Osteocyte (in vitro differentiated cells): ENCODE measurements at regions not wholly inside any gene's neighbourhood (a gene's known extent, or its start where the extent isn't known, plus 50 kb on each side); places are given as distances from the start of the nearest gene placed in this dataset.

Source experiments
- DNase-seq: peaks from one replicate; pipeline ENCODE4 v3.0.0; 2021; ENCODE audit warnings: mixed read lengths; ENCODE audit not compliant: unreplicated experiment; ENCODE audit errors: extremely low spot score
- H3K27ac Mint-ChIP-seq: one replicate; pipeline ENCODE4 v1.8.0; 2021; ENCODE audit warnings: mild to moderate bottlenecking, mixed read lengths; ENCODE audit not compliant: unreplicated experiment
- H3K27me3 Mint-ChIP-seq: one replicate; pipeline ENCODE4 v1.8.0; 2021; ENCODE audit warnings: mixed read lengths; ENCODE audit not compliant: unreplicated experiment
- H3K36me3 Mint-ChIP-seq: one replicate; pipeline ENCODE4 v1.8.0; 2021; ENCODE audit warnings: mixed read lengths; ENCODE audit not compliant: unreplicated experiment
- H3K4me1 Mint-ChIP-seq: one replicate; pipeline ENCODE4 v1.8.0; 2021; ENCODE audit warnings: mixed read lengths; ENCODE audit not compliant: unreplicated experiment
- H3K4me3 Mint-ChIP-seq: one replicate; pipeline ENCODE4 v1.8.0; 2021; ENCODE audit warnings: mild to moderate bottlenecking, moderate library complexity, mixed read lengths; ENCODE audit not compliant: unreplicated experiment
- H3K9me3 Mint-ChIP-seq: one replicate; pipeline ENCODE4 v1.8.0; 2021; ENCODE audit warnings: mixed read lengths; ENCODE audit not compliant: unreplicated experiment
- TF ChIP-seq, protein P1 (sequence below): fragments of 200-600 bp; sonication (generic); IDR thresholded peaks from 2 replicates; pipeline ENCODE4 v1.5.0; 2021; ENCODE audit warnings: antibody characterized with exemption, mild to moderate bottlenecking, moderate library complexity

DNA sequence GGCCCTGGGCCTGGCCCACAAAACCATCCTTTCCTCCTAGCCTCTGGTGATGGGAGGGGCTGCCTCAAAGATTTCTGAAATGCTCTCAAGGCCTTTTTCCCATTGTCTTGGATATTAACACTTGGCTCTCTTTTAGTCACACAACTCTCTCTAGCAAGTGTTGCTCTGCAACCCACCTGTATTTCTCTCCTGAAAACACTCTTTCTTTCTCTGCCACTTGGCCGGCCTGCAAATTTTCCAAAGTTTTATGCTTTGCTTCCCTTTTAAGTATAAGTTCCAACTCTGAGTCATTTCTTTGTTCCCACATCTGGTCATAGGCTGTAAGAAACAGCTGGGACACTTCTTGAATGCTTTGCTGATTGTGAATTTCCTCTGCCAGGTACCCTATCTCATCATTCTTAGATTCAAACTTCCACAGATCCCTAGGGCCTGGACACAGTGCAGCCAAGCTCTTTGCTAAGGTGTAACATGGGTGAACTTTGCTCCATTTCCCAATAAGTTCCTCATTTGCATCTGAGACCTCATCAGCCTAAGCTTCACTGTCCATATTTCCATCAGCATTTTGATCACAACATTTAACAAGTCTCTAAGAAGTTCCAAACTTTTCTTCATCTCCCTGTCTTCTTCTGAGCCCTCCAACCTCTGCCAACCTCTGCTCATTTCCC lies 93.8 kb downstream of the TRIM29 start:
- Mint-ChIP-seq H3K4me1 (no peaks in the 10 kb centered on the region), H3K27me3 (peaks cover 12% of the 10 kb centered on the region), H3K4me3 (no peak overlapping the region), H3K36me3 (peaks cover 1% of the 10 kb centered on the region), H3K27ac (no peak overlapping the region), H3K9me3 (peaks cover 20% of the 10 kb centered on the region)
- TF ChIP-seq, protein P1, sequence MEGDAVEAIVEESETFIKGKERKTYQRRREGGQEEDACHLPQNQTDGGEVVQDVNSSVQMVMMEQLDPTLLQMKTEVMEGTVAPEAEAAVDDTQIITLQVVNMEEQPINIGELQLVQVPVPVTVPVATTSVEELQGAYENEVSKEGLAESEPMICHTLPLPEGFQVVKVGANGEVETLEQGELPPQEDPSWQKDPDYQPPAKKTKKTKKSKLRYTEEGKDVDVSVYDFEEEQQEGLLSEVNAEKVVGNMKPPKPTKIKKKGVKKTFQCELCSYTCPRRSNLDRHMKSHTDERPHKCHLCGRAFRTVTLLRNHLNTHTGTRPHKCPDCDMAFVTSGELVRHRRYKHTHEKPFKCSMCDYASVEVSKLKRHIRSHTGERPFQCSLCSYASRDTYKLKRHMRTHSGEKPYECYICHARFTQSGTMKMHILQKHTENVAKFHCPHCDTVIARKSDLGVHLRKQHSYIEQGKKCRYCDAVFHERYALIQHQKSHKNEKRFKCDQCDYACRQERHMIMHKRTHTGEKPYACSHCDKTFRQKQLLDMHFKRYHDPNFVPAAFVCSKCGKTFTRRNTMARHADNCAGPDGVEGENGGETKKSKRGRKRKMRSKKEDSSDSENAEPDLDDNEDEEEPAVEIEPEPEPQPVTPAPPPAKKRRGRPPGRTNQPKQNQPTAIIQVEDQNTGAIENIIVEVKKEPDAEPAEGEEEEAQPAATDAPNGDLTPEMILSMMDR: no peak
- peak; percentile 5 for DNase-seq

DNA sequence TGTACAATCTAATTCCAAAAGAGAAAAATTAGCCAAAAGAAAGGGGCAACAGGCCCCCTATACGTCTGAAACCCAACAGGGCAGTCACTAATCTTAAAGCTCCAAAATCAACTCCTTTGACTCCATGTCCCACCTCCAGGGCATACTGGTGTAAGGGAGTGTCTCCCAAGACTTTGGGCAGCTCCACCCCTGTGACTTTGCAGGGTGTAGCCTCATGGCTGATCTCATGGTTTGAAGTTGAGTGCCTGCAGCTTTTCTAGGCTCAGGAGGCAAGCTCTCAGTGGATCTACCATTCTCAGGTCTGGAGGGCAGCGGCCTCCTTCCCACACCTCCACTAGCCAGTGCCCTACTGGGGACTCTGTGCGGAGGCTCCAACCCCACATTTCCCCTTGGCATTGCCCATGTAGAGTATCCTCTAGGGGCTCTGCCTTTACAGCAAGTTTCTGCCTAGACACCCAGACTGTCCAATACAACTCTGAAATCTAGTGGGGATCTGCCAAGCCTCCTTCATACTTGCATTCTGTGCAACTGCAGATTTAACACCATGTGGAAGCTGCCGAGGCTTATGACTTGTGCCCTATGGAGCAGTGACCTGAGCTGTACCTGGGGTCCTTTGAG lies 94.5 kb downstream of the TRIM29 start:
- TF ChIP-seq, protein P1: no peak
- Mint-ChIP-seq H3K4me3 (no peak overlapping the region), H3K27ac (no peak overlapping the region), H3K4me1 (no peaks in the 10 kb centered on the region), H3K27me3 (peaks cover 17% of the 10 kb centered on the region), H3K9me3 (peaks cover 20% of the 10 kb centered on the region), H3K36me3 (peaks cover 1% of the 10 kb centered on the region)
- DNase-seq: peak; percentile 70

DNA sequence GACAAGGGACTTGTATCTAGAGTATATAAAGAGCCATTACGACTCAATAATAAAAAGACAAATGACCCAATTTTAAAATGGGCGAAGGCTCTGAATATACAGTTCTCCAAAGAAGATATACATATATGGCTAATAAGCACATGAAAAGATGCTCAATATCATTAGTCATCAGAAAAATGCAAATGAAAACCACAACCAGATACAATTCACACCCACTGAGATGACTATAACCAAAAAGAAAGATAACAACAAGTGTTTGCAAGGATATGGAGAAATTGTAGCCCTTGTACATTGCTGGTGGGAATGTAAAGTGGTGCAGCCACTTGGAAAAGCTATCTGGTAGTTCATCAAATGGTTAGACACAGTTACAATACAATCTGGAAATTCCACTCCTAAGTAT lies 96.3 kb downstream of the TRIM29 start:
- peak; percentile 2 for DNase-seq
- Mint-ChIP-seq H3K9me3 (peaks cover 9% of the 10 kb centered on the region), H3K27me3 (peaks cover 17% of the 10 kb centered on the region), H3K27ac (no peak overlapping the region), H3K4me3 (no peak overlapping the region), H3K4me1 (no peaks in the 10 kb centered on the region), H3K36me3 (no peaks in the 10 kb centered on the region)
- TF ChIP-seq, protein P1: no peak

DNA sequence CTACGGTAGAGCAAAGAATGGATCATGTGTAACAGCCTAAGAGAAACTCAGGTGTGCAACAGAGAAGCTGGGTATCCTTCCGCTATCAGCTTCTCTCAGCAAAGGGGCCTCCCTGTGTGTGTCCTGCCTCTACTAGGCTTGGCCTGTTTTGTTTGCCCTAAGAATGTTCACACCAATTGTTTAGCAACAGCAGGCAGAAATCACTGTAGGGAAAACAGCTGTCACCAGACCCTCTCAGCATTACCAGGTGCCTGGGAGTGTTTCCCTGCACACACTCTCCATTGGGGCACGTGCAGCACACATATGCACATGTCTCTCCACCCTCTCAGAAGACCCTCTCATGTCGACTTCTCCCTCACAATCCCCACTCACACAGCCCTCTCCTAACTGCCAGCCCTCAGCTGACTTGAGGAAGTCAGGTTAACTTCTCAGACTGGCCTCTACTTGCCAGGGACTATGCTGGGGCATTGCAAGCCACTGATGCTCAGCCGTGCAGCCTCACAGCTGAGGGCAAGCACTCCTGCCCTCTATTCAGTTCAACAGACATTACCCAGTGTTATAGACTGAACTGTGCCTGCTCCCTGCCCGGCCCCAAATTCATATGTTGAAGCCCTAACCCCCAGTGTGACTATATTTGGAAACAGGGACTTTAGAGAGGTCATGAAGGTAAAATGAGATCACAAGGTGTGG lies 97.6 kb downstream of the TRIM29 start:
- peaks cover 5% of the 10 kb centered on the region for H3K9me3 Mint-ChIP-seq
- no peak overlapping the region for H3K4me3 Mint-ChIP-seq
- H3K27ac Mint-ChIP-seq: no peak overlapping the region
- H3K36me3 Mint-ChIP-seq: no peaks in the 10 kb centered on the region
- no peaks in the 10 kb centered on the region for H3K4me1 Mint-ChIP-seq
- peak; percentile 48 for DNase-seq
- peaks cover 17% of the 10 kb centered on the region for H3K27me3 Mint-ChIP-seq
- TF ChIP-seq, protein P1: no peak

DNA sequence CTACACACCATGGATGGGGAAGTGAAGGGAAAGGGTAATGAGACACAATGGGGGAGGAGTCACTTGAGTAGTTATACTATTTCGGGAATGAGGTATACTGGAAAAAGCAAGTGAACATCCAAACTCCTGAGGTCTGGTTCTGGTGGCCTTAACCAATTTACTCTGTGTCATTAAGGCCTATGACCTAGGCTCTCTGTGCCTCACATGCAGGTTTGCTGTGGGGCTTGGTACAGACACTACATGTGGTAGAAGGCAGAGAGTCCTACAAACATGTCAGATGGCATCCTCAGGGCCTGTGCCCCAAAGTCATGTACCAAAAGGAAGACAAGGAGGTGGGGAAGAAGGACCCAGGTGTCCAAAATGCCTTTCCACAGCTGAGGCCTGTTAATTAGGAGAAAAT lies 98.9 kb downstream of the TRIM29 start:
- Mint-ChIP-seq H3K4me1 (no peaks in the 10 kb centered on the region), H3K9me3 (peaks cover 5% of the 10 kb centered on the region), H3K27me3 (peaks cover 17% of the 10 kb centered on the region), H3K36me3 (no peaks in the 10 kb centered on the region), H3K27ac (no peak overlapping the region), H3K4me3 (no peak overlapping the region)
- DNase-seq: peak; percentile 54
- TF ChIP-seq, protein P1: no peak
